ENCODE measurements at regions not wholly inside any gene's neighbourhood (a gene's known extent, or its start where the extent isn't known, plus 50 kb on each side); places are given as distances from the start of the nearest gene placed in this dataset.

- Mint-ChIP-seq H3K27ac (ENCODE audit: unreplicated experiment) (no peak overlapping the region), H3K4me1 (ENCODE audit: low read depth, unreplicated experiment) (peaks cover 12% of the 10 kb centered on the region), H3K36me3 (ENCODE audit: insufficient read depth, unreplicated experiment) (no peaks in the 10 kb centered on the region), H3K4me3 (ENCODE audit: low read depth, unreplicated experiment) (no peak overlapping the region), H3K27me3 (ENCODE audit: unreplicated experiment) (peaks cover 29% of the 10 kb centered on the region), H3K9me3 (ENCODE audit: low read depth, unreplicated experiment) (peaks cover 9% of the 10 kb centered on the region)
- DNase-seq, result no peak
- CTCF ChIA-PET, result interaction anchor here (0.9 to 2.1 kb wide), 6 partner anchors 166 to 976 kb away, joined by 3 to 13 read pairs (median 8); no protein-coding TSS in a partner anchor
- intact Hi-C loops (cut with micrococcal nuclease; ENCODE audit: unreplicated experiment), result loop anchor here (5.0 to 10.0 kb wide), 4 partner anchors 279 to 1579 kb away; partner anchors contain the start of gene HLX
- BruUV-seq (replicated peaks), result no TSS peak
- TF ChIP-seq CTCF (IDR thresholded peaks at IDR 0.05; ENCODE audit: unreplicated experiment), result no peak
Observed at GRCh38 chr1:222454186-222454585, 93.7 kb downstream of the HHIPL2 start.

GRCh38 chr1:222452031-222452430 is 95.9 kb downstream of the HHIPL2 start:
- H3K4me1 Mint-ChIP-seq (ENCODE audit: low read depth, unreplicated experiment), result peaks cover 12% of the 10 kb centered on the region
- no peak for TF ChIP-seq CTCF (IDR thresholded peaks at IDR 0.05; ENCODE audit: unreplicated experiment)
- CTCF ChIA-PET, result interaction anchor here (0.5 kb wide), 1 partner anchor 83 kb away, joined by 3 read pairs; no protein-coding TSS in a partner anchor
- peaks cover 44% of the 10 kb centered on the region for H3K27me3 Mint-ChIP-seq (ENCODE audit: unreplicated experiment)
- H3K27ac Mint-ChIP-seq (ENCODE audit: unreplicated experiment), result no peak overlapping the region
- BruUV-seq (replicated peaks), result no TSS peak
- H3K4me3 Mint-ChIP-seq (ENCODE audit: low read depth, unreplicated experiment), result no peak overlapping the region
- peaks cover 2% of the 10 kb centered on the region for H3K9me3 Mint-ChIP-seq (ENCODE audit: low read depth, unreplicated experiment)
- intact Hi-C loops (cut with micrococcal nuclease; ENCODE audit: unreplicated experiment), result loop anchor here (5.0 to 10.0 kb wide), 4 partner anchors 277 to 1577 kb away; partner anchors contain the start of gene HLX
- no peak for DNase-seq
- H3K36me3 Mint-ChIP-seq (ENCODE audit: insufficient read depth, unreplicated experiment), result no peaks in the 10 kb centered on the region

- no peak overlapping the region for H3K4me3 Mint-ChIP-seq (ENCODE audit: low read depth, unreplicated experiment)
- DNase-seq, result no peak
- CTCF ChIA-PET, result no interaction called here
- intact Hi-C loops (cut with micrococcal nuclease; ENCODE audit: unreplicated experiment), result no loop called here
- no peak overlapping the region for H3K27ac Mint-ChIP-seq (ENCODE audit: unreplicated experiment)
- no peak for TF ChIP-seq CTCF (IDR thresholded peaks at IDR 0.05; ENCODE audit: unreplicated experiment)
- no peaks in the 10 kb centered on the region for H3K36me3 Mint-ChIP-seq (ENCODE audit: insufficient read depth, unreplicated experiment)
- peaks cover 53% of the 10 kb centered on the region for H3K27me3 Mint-ChIP-seq (ENCODE audit: unreplicated experiment)
- H3K9me3 Mint-ChIP-seq (ENCODE audit: low read depth, unreplicated experiment), result peaks cover 3% of the 10 kb centered on the region
- H3K4me1 Mint-ChIP-seq (ENCODE audit: low read depth, unreplicated experiment), result no peaks in the 10 kb centered on the region
- BruUV-seq (replicated peaks), result no TSS peak
Observed at GRCh38 chr1:222443566-222443965, 104.3 kb downstream of the HHIPL2 start.

GRCh38 chr1:222441066-222441465 is 106.8 kb downstream of the HHIPL2 start:
- Mint-ChIP-seq H3K27me3 (ENCODE audit: unreplicated experiment) (peaks cover 36% of the 10 kb centered on the region), H3K9me3 (ENCODE audit: low read depth, unreplicated experiment) (peaks cover 3% of the 10 kb centered on the region), H3K4me1 (ENCODE audit: low read depth, unreplicated experiment) (no peaks in the 10 kb centered on the region), H3K36me3 (ENCODE audit: insufficient read depth, unreplicated experiment) (no peaks in the 10 kb centered on the region), H3K27ac (ENCODE audit: unreplicated experiment) (no peak overlapping the region), H3K4me3 (ENCODE audit: low read depth, unreplicated experiment) (no peak overlapping the region)
- DNase-seq, result no peak
- intact Hi-C loops (cut with micrococcal nuclease; ENCODE audit: unreplicated experiment), result no loop called here
- CTCF ChIA-PET, result no interaction called here
- TF ChIP-seq CTCF (IDR thresholded peaks at IDR 0.05; ENCODE audit: unreplicated experiment), result no peak
- no TSS peak for BruUV-seq (replicated peaks)

All from Calu3 (cell line).